ENCODE measurements at regions not wholly inside any gene's neighbourhood (a gene's known extent, or its start where the extent isn't known, plus 50 kb on each side); places are given as distances from the start of the nearest gene placed in this dataset.
"Not testable (repeated sequence)": the region's sequence is repeated elsewhere in the genome, so short reads cannot be mapped to it uniquely, and the experiment has no call there.

- H3K4me3 ChIP-seq (ENCODE audit: low read length), result no peak overlapping the region
These were observed 87.9 kb upstream of the MSTN start for GRCh38 chr2:190150413-190150812.

GRCh38 chr2:190149908-190150307, 87.4 kb upstream of the MSTN start:
- DNase-seq, result no peak
- H3K27me3 ChIP-seq (ENCODE audit: control insufficient read depth, insufficient read depth), result no peaks in the 10 kb centered on the region
- WGBS, result 58% methylated on average over 6 of the region's 6 CpGs
- H3K9me3 ChIP-seq (ENCODE audit: control insufficient read depth, low read length), result no peaks in the 10 kb centered on the region
- H3K4me1 ChIP-seq (ENCODE audit: control insufficient read depth, insufficient read depth, low read length), result no peaks in the 10 kb centered on the region
- intact Hi-C loops (cut with DNase I), result no loop called here
- no peak for ATAC-seq
- H3K27ac ChIP-seq (ENCODE audit: low read length), result no peak overlapping the region
- H3K4me3 ChIP-seq (ENCODE audit: low read length), result no peak overlapping the region

More at GRCh38 chr2:190150413-190150812, 87.9 kb upstream of the MSTN start:
- DNase-seq, result no peak
- Histone ChIP-seq H3K4me1 (ENCODE audit: control insufficient read depth, insufficient read depth, low read length) (no peaks in the 10 kb centered on the region), H3K27me3 (ENCODE audit: control insufficient read depth, insufficient read depth) (no peaks in the 10 kb centered on the region), H3K27ac (ENCODE audit: low read length) (no peak overlapping the region), H3K9me3 (ENCODE audit: control insufficient read depth, low read length) (no peaks in the 10 kb centered on the region)
- no peak for ATAC-seq
- WGBS, result 69% methylated on average over 3 of the region's 3 CpGs
- intact Hi-C loops (cut with DNase I), result no loop called here

GRCh38 chr2:190149200-190149599, 86.7 kb upstream of the MSTN start:
- intact Hi-C loops (cut with DNase I), result no loop called here
- Histone ChIP-seq H3K27ac (ENCODE audit: low read length) (no peak overlapping the region), H3K4me1 (ENCODE audit: control insufficient read depth, insufficient read depth, low read length) (no peaks in the 10 kb centered on the region), H3K27me3 (ENCODE audit: control insufficient read depth, insufficient read depth) (no peaks in the 10 kb centered on the region), H3K4me3 (ENCODE audit: low read length) (no peak overlapping the region), H3K9me3 (ENCODE audit: control insufficient read depth, low read length) (no peaks in the 10 kb centered on the region)
- ATAC-seq (no peak), DNase-seq (no peak)
- 93% methylated on average over 4 of the region's 4 CpGs for WGBS

GRCh38 chr2:190146109-190146508, 83.6 kb upstream of the MSTN start:
- H3K27me3 ChIP-seq (ENCODE audit: control insufficient read depth, insufficient read depth); ATAC-seq; H3K4me1 ChIP-seq (ENCODE audit: control insufficient read depth, insufficient read depth, low read length); DNase-seq; H3K27ac ChIP-seq (ENCODE audit: low read length); H3K4me3 ChIP-seq (ENCODE audit: low read length); intact Hi-C loops (cut with DNase I); H3K9me3 ChIP-seq (ENCODE audit: control insufficient read depth, low read length): not testable (repeated sequence)
- WGBS, result 91% methylated on average over 5 of the region's 5 CpGs

- H3K27me3 ChIP-seq (ENCODE audit: control insufficient read depth, insufficient read depth); intact Hi-C loops (cut with DNase I); H3K4me3 ChIP-seq (ENCODE audit: low read length); H3K27ac ChIP-seq (ENCODE audit: low read length); H3K9me3 ChIP-seq (ENCODE audit: control insufficient read depth, low read length); DNase-seq; ATAC-seq; H3K4me1 ChIP-seq (ENCODE audit: control insufficient read depth, insufficient read depth, low read length): not testable (repeated sequence)
- 96% methylated on average over 2 of the region's 2 CpGs for WGBS
These were observed 77.9 kb upstream of the MSTN start for GRCh38 chr2:190140474-190140873.

GRCh38 chr2:190139371-190139770, 76.8 kb upstream of the MSTN start:
- no peak overlapping the region for H3K4me3 ChIP-seq (ENCODE audit: low read length)

GRCh38 chr2:190138032-190138431, 75.5 kb upstream of the MSTN start:
- no peak overlapping the region for H3K27ac ChIP-seq (ENCODE audit: low read length)
- DNase-seq (no peak), ATAC-seq (no peak)
- no peak overlapping the region for H3K4me3 ChIP-seq (ENCODE audit: low read length)
- H3K27me3 ChIP-seq (ENCODE audit: control insufficient read depth, insufficient read depth), result no peaks in the 10 kb centered on the region
- H3K9me3 ChIP-seq (ENCODE audit: control insufficient read depth, low read length), result no peaks in the 10 kb centered on the region
- intact Hi-C loops (cut with DNase I), result no loop called here
- H3K4me1 ChIP-seq (ENCODE audit: control insufficient read depth, insufficient read depth, low read length), result no peaks in the 10 kb centered on the region
- WGBS, result 98% methylated on average over 1 of the region's 1 CpG

More at GRCh38 chr2:190139371-190139770, 76.8 kb upstream of the MSTN start:
- ATAC-seq, result no peak
- Histone ChIP-seq H3K9me3 (ENCODE audit: control insufficient read depth, low read length) (no peaks in the 10 kb centered on the region), H3K27ac (ENCODE audit: low read length) (no peak overlapping the region), H3K27me3 (ENCODE audit: control insufficient read depth, insufficient read depth) (no peaks in the 10 kb centered on the region), H3K4me1 (ENCODE audit: control insufficient read depth, insufficient read depth, low read length) (no peaks in the 10 kb centered on the region)
- intact Hi-C loops (cut with DNase I), result no loop called here
- DNase-seq, result no peak
- 96% methylated on average over 1 of the region's 1 CpG for WGBS

- intact Hi-C loops (cut with DNase I), result no loop called here
- H3K4me3 ChIP-seq (ENCODE audit: low read length), result no peak overlapping the region
- 69% methylated on average over 2 of the region's 2 CpGs for WGBS
- DNase-seq (peak in 2 of 3 donors; percentile 49 to 80), ATAC-seq (no peak)
- no peaks in the 10 kb centered on the region for H3K27me3 ChIP-seq (ENCODE audit: control insufficient read depth, insufficient read depth)
- H3K4me1 ChIP-seq (ENCODE audit: control insufficient read depth, insufficient read depth, low read length), result no peaks in the 10 kb centered on the region
- H3K9me3 ChIP-seq (ENCODE audit: control insufficient read depth, low read length), result no peaks in the 10 kb centered on the region
- no peak overlapping the region for H3K27ac ChIP-seq (ENCODE audit: low read length)
These were observed 75.0 kb upstream of the MSTN start for GRCh38 chr2:190137561-190137960.

GRCh38 chr2:190136825-190137224, 74.3 kb upstream of the MSTN start:
- no peaks in the 10 kb centered on the region for H3K9me3 ChIP-seq (ENCODE audit: control insufficient read depth, low read length)
- no peak overlapping the region for H3K4me3 ChIP-seq (ENCODE audit: low read length)
- H3K27me3 ChIP-seq (ENCODE audit: control insufficient read depth, insufficient read depth), result no peaks in the 10 kb centered on the region
- 88% methylated on average over 2 of the region's 2 CpGs for WGBS
- H3K4me1 ChIP-seq (ENCODE audit: control insufficient read depth, insufficient read depth, low read length), result no peaks in the 10 kb centered on the region
- ATAC-seq (no peak), DNase-seq (no peak)
- H3K27ac ChIP-seq (ENCODE audit: low read length), result no peak overlapping the region
- intact Hi-C loops (cut with DNase I), result no loop called here

- H3K27me3 ChIP-seq (ENCODE audit: control insufficient read depth, insufficient read depth), result no peaks in the 10 kb centered on the region
- DNase-seq, result no peak
- H3K9me3 ChIP-seq (ENCODE audit: control insufficient read depth, low read length), result no peaks in the 10 kb centered on the region
- H3K27ac ChIP-seq (ENCODE audit: low read length), result no peak overlapping the region
- H3K4me3 ChIP-seq (ENCODE audit: low read length), result no peak overlapping the region
- no peaks in the 10 kb centered on the region for H3K4me1 ChIP-seq (ENCODE audit: control insufficient read depth, insufficient read depth, low read length)
- intact Hi-C loops (cut with DNase I), result no loop called here
- 91% methylated on average over 1 of the region's 1 CpG for WGBS
- no peak for ATAC-seq
These were observed 73.7 kb upstream of the MSTN start for GRCh38 chr2:190136259-190136658.

GRCh38 chr2:190129421-190130199, 67.1 kb upstream of the MSTN start:
- 95% methylated on average over 1 of the region's 1 CpG for WGBS

GRCh38 chr2:190127651-190128050, 65.1 kb upstream of the MSTN start:
- ATAC-seq (no peak), DNase-seq (no peak)
- Histone ChIP-seq H3K4me3 (ENCODE audit: low read length) (no peak overlapping the region), H3K27ac (ENCODE audit: low read length) (no peak overlapping the region), H3K4me1 (ENCODE audit: control insufficient read depth, insufficient read depth, low read length) (no peaks in the 10 kb centered on the region), H3K9me3 (ENCODE audit: control insufficient read depth, low read length) (no peaks in the 10 kb centered on the region), H3K27me3 (ENCODE audit: control insufficient read depth, insufficient read depth) (no peaks in the 10 kb centered on the region)
- intact Hi-C loops (cut with DNase I), result no loop called here

More at GRCh38 chr2:190129421-190130199, 67.1 kb upstream of the MSTN start:
- no peaks in the 10 kb centered on the region for H3K9me3 ChIP-seq (ENCODE audit: control insufficient read depth, low read length)
- DNase-seq (no peak), ATAC-seq (no peak)
- no peaks in the 10 kb centered on the region for H3K27me3 ChIP-seq (ENCODE audit: control insufficient read depth, insufficient read depth)
- H3K4me3 ChIP-seq (ENCODE audit: low read length), result no peak overlapping the region
- no peak overlapping the region for H3K27ac ChIP-seq (ENCODE audit: low read length)
- intact Hi-C loops (cut with DNase I), result no loop called here
- H3K4me1 ChIP-seq (ENCODE audit: control insufficient read depth, insufficient read depth, low read length), result no peaks in the 10 kb centered on the region

All from right cardiac atrium (tissue), 5 donors.